Breast epithelium (tissue), 3 donors: ENCODE measurements at regions not wholly inside any gene's neighbourhood (a gene's known extent, or its start where the extent isn't known, plus 50 kb on each side); places are given as distances from the start of the nearest gene placed in this dataset.

ENCODE experiments used
- POLR2A ChIP-seq: fragments of 450-650 bp; IDR thresholded peaks from one replicate; pipeline ENCODE4 v1.6.1; 2016; ENCODE audit warnings: antibody characterized with exemption, mild to moderate bottlenecking, moderate library complexity
- TF ChIP-seq, protein P1 (sequence below), 3 donors: fragments of 450-650 bp; IDR thresholded peaks; one replicate each; pipeline ENCODE4 v1.5.1; 2016 to 2017; ENCODE audit warnings: antibody characterized with exemption in 3 of 3, mild to moderate bottlenecking in 3 of 3, moderate library complexity in 3 of 3

DNA sequence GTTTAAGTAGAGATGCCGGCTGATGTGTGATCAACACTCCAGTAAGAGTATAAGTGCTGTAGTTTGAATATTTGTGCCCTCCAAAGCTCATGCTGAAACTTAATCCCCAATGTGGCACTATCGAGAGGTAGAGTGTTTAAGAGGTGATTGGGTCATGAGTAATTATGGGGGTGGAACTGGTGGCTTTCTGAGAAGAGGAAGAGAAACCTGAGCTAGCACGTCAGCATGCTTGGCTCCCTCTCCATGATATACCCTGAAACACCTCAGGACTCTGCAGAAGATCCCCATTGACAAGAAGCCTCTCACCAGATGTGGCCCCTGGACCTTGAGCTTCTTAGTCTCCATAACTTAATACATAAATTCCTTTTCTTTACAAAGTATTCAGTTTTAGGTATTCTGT lies 584.8 kb downstream of the TSN start:
- TF ChIP-seq, protein P1, sequence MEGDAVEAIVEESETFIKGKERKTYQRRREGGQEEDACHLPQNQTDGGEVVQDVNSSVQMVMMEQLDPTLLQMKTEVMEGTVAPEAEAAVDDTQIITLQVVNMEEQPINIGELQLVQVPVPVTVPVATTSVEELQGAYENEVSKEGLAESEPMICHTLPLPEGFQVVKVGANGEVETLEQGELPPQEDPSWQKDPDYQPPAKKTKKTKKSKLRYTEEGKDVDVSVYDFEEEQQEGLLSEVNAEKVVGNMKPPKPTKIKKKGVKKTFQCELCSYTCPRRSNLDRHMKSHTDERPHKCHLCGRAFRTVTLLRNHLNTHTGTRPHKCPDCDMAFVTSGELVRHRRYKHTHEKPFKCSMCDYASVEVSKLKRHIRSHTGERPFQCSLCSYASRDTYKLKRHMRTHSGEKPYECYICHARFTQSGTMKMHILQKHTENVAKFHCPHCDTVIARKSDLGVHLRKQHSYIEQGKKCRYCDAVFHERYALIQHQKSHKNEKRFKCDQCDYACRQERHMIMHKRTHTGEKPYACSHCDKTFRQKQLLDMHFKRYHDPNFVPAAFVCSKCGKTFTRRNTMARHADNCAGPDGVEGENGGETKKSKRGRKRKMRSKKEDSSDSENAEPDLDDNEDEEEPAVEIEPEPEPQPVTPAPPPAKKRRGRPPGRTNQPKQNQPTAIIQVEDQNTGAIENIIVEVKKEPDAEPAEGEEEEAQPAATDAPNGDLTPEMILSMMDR (IDR thresholded peaks at IDR 0.05), result no peak
- no peak for TF ChIP-seq POLR2A
